OCI-LY1 (cell line): ENCODE measurements at regions not wholly inside any gene's neighbourhood (a gene's known extent, or its start where the extent isn't known, plus 50 kb on each side); places are given as distances from the start of the nearest gene placed in this dataset.

Source experiments
- H2AFZ ChIP-seq: fragments of 200-600 bp; sonication (generic), shearing (Covaris generic); 2 replicates; pipeline ENCODE4 v1.6.0; 2014; ENCODE audit warnings: antibody characterized with exemption, mild to moderate bottlenecking, low read length
- H3F3A ChIP-seq: fragments of 200-600 bp; sonication (generic), shearing (Covaris generic); 2 replicates; pipeline ENCODE4 v1.6.0; 2014; ENCODE audit warnings: mild to moderate bottlenecking, antibody characterized with exemption, low read length, moderate library complexity; ENCODE audit not compliant: insufficient read depth
- H3K27ac ChIP-seq: fragments of 200-600 bp; sonication (generic); 2 replicates; pipeline ENCODE4 v1.5.1; 2014; ENCODE audit warnings: low read length, mixed run types, mild to moderate bottlenecking, low read depth; ENCODE audit not compliant: poor library complexity, severe bottlenecking
- H3K27me3 ChIP-seq: fragments of 200-600 bp; sonication (generic); 2 replicates; pipeline ENCODE4 v1.6.0; 2014; ENCODE audit warnings: antibody characterized with exemption, mild to moderate bottlenecking, low read length, moderate library complexity; ENCODE audit not compliant: insufficient read depth
- H3K36me3 ChIP-seq: fragments of 200-600 bp; sonication (generic); 2 replicates; pipeline ENCODE4 v1.6.1; 2014; ENCODE audit warnings: mild to moderate bottlenecking, antibody characterized with exemption, low read length, moderate library complexity, mixed read lengths; ENCODE audit not compliant: insufficient read depth
- H3K4me1 ChIP-seq: fragments of 200-600 bp; sonication (generic); 2 replicates; pipeline ENCODE4 v1.5.1; 2014; ENCODE audit warnings: mild to moderate bottlenecking, low read length, moderate library complexity; ENCODE audit not compliant: insufficient read depth, severe bottlenecking
- H3K4me2 ChIP-seq: fragments of 200-600 bp; sonication (generic), shearing (Covaris generic); 2 replicates; pipeline ENCODE4 v1.6.1; 2014; ENCODE audit warnings: low read length
- H3K4me3 ChIP-seq: fragments of 200-600 bp; sonication (generic); 2 replicates; pipeline ENCODE4 v1.5.1; 2014; ENCODE audit warnings: low read length, low read depth, mild to moderate bottlenecking, mixed read lengths; ENCODE audit not compliant: poor library complexity, severe bottlenecking
- H3K79me2 ChIP-seq: fragments of 200-600 bp; shearing (Covaris generic); 2 replicates; pipeline ENCODE4 v1.6.1; 2016; ENCODE audit warnings: mixed run types, low read length, mixed read lengths; ENCODE audit not compliant: insufficient read depth
- H3K9ac ChIP-seq: fragments of 200-600 bp; sonication (generic), shearing (Covaris generic); 2 replicates; pipeline ENCODE4 v1.6.1; 2014; ENCODE audit warnings: mild to moderate bottlenecking, low read length, mixed read lengths
- H3K9me2 ChIP-seq: fragments of 200-600 bp; sonication (generic), shearing (Covaris generic); 2 replicates; pipeline ENCODE4 v1.6.1; 2014; ENCODE audit warnings: low read depth, mild to moderate bottlenecking, low read length, mixed read lengths
- H3K9me3 ChIP-seq: fragments of 200-600 bp; shearing (Covaris generic); 2 replicates; pipeline ENCODE4 v1.6.1; 2014; ENCODE audit warnings: low read length, mixed read lengths
- H4K20me1 ChIP-seq: fragments of 200-600 bp; sonication (generic), shearing (Covaris generic); 2 replicates; pipeline ENCODE4 v1.6.0; 2016; ENCODE audit warnings: mild to moderate bottlenecking, low read length; ENCODE audit not compliant: insufficient read depth
- EZH2 ChIP-seq: fragments of 200-600 bp; sonication (generic), shearing (Covaris generic); IDR thresholded peaks from 2 replicates; pipeline ENCODE4 v1.8.0; 2017; ENCODE audit warnings: borderline replicate concordance, mixed run types, mild to moderate bottlenecking, antibody characterized with exemption, low read length, moderate library complexity, mixed read lengths
- TF ChIP-seq, protein P1 (sequence below): fragments of 200-600 bp; sonication (generic), shearing (Covaris generic); IDR thresholded peaks from 2 replicates; pipeline ENCODE4 v1.5.1; 2017; ENCODE audit warnings: mild to moderate bottlenecking, antibody characterized with exemption, low read length, moderate library complexity, mixed read lengths

DNA sequence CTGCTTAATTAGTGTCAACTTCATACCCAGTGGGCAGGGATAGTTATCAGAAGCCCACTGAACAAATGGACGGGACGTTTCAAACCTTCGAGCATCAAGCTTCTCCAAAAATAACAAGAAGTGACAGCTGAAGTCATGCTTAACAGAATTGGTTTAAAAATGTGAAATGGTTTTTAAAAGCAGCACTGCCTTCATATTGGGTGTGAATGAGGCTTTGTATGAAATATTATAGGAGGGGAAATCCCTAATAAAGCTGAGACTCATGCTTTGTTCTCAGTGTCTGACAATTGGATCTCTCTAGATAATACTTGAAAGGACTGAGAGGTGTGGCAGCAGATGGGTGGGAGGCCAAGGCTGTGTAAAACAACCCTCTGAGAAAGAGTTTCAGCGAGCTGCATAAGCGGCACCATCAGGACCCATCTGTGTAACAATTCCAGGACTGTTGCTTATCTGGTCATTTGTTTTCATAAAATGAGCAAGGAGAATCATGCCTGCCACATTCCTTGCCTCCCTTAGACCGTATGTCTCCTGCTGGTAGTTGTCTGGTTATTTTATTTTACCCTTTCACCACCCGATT is 667.7 kb downstream of the DIAPH3 start:
- Histone ChIP-seq H3K9ac (no peak overlapping the region), H3K36me3 (no peaks in the 10 kb centered on the region), H3K27ac (no peak overlapping the region), H3K9me3 (no peaks in the 10 kb centered on the region), H4K20me1 (no peaks in the 10 kb centered on the region), H3K4me1 (no peaks in the 10 kb centered on the region), H3K79me2 (no peaks in the 10 kb centered on the region), H2AFZ (no peak overlapping the region), H3K4me3 (no peak overlapping the region), H3F3A (no peaks in the 10 kb centered on the region), H3K4me2 (no peak overlapping the region), H3K9me2 (no peaks in the 10 kb centered on the region), H3K27me3 (no peaks in the 10 kb centered on the region)
- TF ChIP-seq, protein P1, sequence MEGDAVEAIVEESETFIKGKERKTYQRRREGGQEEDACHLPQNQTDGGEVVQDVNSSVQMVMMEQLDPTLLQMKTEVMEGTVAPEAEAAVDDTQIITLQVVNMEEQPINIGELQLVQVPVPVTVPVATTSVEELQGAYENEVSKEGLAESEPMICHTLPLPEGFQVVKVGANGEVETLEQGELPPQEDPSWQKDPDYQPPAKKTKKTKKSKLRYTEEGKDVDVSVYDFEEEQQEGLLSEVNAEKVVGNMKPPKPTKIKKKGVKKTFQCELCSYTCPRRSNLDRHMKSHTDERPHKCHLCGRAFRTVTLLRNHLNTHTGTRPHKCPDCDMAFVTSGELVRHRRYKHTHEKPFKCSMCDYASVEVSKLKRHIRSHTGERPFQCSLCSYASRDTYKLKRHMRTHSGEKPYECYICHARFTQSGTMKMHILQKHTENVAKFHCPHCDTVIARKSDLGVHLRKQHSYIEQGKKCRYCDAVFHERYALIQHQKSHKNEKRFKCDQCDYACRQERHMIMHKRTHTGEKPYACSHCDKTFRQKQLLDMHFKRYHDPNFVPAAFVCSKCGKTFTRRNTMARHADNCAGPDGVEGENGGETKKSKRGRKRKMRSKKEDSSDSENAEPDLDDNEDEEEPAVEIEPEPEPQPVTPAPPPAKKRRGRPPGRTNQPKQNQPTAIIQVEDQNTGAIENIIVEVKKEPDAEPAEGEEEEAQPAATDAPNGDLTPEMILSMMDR: no peak
- TF ChIP-seq EZH2: no peak

DNA sequence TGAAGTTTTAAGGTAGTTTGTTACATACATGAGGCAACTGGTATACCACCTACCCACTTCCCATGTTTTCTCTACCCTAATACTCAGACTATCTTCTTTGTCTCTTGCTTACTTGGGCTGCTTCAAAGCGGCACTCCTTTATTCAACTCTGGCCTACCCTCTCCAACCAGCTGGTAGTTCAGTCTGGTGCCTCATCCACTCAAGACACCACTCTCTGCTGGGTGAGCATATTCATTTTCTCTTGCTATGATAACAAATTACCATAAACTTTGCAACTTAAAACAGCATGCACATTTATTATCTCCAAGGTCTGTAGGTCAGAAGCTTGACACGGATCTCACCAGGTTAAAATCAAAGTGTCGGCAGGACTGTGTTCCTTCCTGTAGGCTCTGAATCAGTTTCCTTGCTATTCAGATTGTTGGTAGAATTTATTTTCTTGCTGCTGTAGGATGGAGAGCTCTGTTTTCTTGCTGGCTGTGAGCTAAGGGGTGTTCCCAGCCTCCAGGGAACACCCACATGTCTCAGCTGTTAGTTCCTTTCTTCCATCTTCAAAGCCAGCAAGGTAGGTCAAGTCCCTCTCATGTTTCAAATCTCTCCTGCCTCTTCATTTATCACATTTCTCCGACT is 666.0 kb downstream of the DIAPH3 start:
- H3F3A ChIP-seq: no peaks in the 10 kb centered on the region
- no peaks in the 10 kb centered on the region for H3K9me2 ChIP-seq
- no peak overlapping the region for H3K4me3 ChIP-seq
- no peaks in the 10 kb centered on the region for H4K20me1 ChIP-seq
- H3K27me3 ChIP-seq: no peaks in the 10 kb centered on the region
- no peak overlapping the region for H3K27ac ChIP-seq
- no peak overlapping the region for H3K9ac ChIP-seq
- H3K79me2 ChIP-seq: no peaks in the 10 kb centered on the region
- H3K4me1 ChIP-seq: no peaks in the 10 kb centered on the region
- no peaks in the 10 kb centered on the region for H3K9me3 ChIP-seq
- TF ChIP-seq EZH2: no peak
- TF ChIP-seq, protein P1: no peak
- no peak overlapping the region for H3K4me2 ChIP-seq
- H2AFZ ChIP-seq: no peak overlapping the region
- H3K36me3 ChIP-seq: no peaks in the 10 kb centered on the region

DNA sequence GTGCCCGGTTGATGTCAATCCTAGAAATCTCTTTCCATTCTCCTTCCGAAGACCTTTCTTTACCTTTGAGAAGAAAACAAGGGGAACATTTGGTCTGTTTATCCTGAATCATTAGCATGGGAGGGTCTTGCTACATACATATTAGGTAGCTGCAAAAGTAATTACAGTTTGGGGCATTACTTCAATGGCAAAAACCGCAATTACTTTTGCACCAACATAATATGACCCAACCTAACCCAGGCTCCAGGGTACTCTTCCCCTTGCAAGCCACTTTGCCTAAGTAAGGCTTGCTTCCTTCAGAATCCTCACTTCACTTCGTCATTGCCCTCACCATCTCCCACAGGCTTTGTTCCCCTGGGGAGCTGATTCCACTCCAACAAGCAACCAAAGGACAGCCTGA is 662.7 kb downstream of the DIAPH3 start:
- H3K4me3 ChIP-seq: no peak overlapping the region
- H4K20me1 ChIP-seq: no peaks in the 10 kb centered on the region
- no peak overlapping the region for H3K27ac ChIP-seq
- H2AFZ ChIP-seq: no peak overlapping the region
- no peak overlapping the region for H3K9ac ChIP-seq
- TF ChIP-seq, protein P1: no peak
- TF ChIP-seq EZH2: no peak
- H3K9me2 ChIP-seq: no peaks in the 10 kb centered on the region
- H3K79me2 ChIP-seq: no peaks in the 10 kb centered on the region
- no peaks in the 10 kb centered on the region for H3K9me3 ChIP-seq
- H3K4me1 ChIP-seq: no peaks in the 10 kb centered on the region
- no peaks in the 10 kb centered on the region for H3K36me3 ChIP-seq
- no peak overlapping the region for H3K4me2 ChIP-seq
- H3K27me3 ChIP-seq: no peaks in the 10 kb centered on the region
- no peaks in the 10 kb centered on the region for H3F3A ChIP-seq
